Panc1 (cell line): ENCODE measurements at regions not wholly inside any gene's neighbourhood (a gene's known extent, or its start where the extent isn't known, plus 50 kb on each side); places are given as distances from the start of the nearest gene placed in this dataset.

ENCODE experiments used
- POLR2AphosphoS5 ChIP-seq: IDR thresholded peaks from 2 replicates; pipeline ENCODE4 v1.6.1; 2012; ENCODE audit warnings: mild to moderate bottlenecking, low read depth, low read length, moderate library complexity
- SIN3A ChIP-seq: IDR thresholded peaks from 2 replicates; pipeline ENCODE4 v1.6.1; 2012; ENCODE audit warnings: low read depth, mild to moderate bottlenecking, low read length, moderate library complexity, borderline replicate concordance; ENCODE audit not compliant: insufficient read depth
- TF ChIP-seq, protein P1 (sequence below): fragments of 450-650 bp; IDR thresholded peaks from 2 replicates; pipeline ENCODE4 v1.5.1; 2017; ENCODE audit warnings: mild to moderate bottlenecking
- TF ChIP-seq, protein P2 (sequence below), 2 experiments: IDR thresholded peaks; 2 replicates each; pipeline ENCODE4 v1.6.1; 2011 to 2012; ENCODE audit warnings: low read depth in 2 of 2, control low read depth in 1 of 2, low read length in 1 of 2, mild to moderate bottlenecking in 1 of 2, moderate library complexity in 1 of 2; ENCODE audit not compliant: insufficient read depth in 1 of 2

DNA sequence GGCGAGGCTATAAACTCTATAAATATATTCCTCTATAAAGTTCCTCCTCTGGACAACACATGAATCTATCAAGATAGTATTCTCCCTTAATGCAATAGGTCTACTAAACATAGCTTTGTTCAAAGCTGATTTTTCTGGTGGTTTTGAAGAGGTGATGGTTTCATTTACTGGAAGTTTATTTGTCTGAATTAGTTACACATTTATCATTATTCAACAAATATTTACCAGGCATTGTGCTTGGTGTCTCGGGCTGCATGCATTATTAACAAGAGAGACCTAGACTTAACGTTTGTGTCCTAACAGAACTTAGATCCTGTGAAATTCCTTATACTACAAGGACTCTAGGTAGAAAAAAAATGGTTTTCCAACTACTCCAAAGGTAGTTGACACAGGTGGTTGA is 511.4 kb upstream of the B3GALT2 start:
- TF ChIP-seq, protein P1, sequence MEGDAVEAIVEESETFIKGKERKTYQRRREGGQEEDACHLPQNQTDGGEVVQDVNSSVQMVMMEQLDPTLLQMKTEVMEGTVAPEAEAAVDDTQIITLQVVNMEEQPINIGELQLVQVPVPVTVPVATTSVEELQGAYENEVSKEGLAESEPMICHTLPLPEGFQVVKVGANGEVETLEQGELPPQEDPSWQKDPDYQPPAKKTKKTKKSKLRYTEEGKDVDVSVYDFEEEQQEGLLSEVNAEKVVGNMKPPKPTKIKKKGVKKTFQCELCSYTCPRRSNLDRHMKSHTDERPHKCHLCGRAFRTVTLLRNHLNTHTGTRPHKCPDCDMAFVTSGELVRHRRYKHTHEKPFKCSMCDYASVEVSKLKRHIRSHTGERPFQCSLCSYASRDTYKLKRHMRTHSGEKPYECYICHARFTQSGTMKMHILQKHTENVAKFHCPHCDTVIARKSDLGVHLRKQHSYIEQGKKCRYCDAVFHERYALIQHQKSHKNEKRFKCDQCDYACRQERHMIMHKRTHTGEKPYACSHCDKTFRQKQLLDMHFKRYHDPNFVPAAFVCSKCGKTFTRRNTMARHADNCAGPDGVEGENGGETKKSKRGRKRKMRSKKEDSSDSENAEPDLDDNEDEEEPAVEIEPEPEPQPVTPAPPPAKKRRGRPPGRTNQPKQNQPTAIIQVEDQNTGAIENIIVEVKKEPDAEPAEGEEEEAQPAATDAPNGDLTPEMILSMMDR, result no peak
- TF ChIP-seq, protein P2, sequence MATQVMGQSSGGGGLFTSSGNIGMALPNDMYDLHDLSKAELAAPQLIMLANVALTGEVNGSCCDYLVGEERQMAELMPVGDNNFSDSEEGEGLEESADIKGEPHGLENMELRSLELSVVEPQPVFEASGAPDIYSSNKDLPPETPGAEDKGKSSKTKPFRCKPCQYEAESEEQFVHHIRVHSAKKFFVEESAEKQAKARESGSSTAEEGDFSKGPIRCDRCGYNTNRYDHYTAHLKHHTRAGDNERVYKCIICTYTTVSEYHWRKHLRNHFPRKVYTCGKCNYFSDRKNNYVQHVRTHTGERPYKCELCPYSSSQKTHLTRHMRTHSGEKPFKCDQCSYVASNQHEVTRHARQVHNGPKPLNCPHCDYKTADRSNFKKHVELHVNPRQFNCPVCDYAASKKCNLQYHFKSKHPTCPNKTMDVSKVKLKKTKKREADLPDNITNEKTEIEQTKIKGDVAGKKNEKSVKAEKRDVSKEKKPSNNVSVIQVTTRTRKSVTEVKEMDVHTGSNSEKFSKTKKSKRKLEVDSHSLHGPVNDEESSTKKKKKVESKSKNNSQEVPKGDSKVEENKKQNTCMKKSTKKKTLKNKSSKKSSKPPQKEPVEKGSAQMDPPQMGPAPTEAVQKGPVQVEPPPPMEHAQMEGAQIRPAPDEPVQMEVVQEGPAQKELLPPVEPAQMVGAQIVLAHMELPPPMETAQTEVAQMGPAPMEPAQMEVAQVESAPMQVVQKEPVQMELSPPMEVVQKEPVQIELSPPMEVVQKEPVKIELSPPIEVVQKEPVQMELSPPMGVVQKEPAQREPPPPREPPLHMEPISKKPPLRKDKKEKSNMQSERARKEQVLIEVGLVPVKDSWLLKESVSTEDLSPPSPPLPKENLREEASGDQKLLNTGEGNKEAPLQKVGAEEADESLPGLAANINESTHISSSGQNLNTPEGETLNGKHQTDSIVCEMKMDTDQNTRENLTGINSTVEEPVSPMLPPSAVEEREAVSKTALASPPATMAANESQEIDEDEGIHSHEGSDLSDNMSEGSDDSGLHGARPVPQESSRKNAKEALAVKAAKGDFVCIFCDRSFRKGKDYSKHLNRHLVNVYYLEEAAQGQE (IDR thresholded peaks at IDR 0.05; ENCODE audit: insufficient read depth in 1 of 2, low read depth in 2 of 2, low read length in 1 of 2), result no peak
- no peak for TF ChIP-seq POLR2AphosphoS5
- TF ChIP-seq SIN3A, result no peak
